Heart right ventricle (tissue), 16 donors: ENCODE measurements at regions not wholly inside any gene's neighbourhood (a gene's known extent, or its start where the extent isn't known, plus 50 kb on each side); places are given as distances from the start of the nearest gene placed in this dataset.
A peak's percentile ranks its signal among the peaks of the same experiment; 100 is the strongest.

Experiments
- ATAC-seq, 8 donors: fragments of 200-7000 bp; cut with Tn5 transposase; one replicate each; pipeline ENCODE4 v1.9.1; 2020; ENCODE audit warnings: mild to moderate bottlenecking in 8 of 8, moderate library complexity in 8 of 8, moderate number of reproducible peaks in 1 of 8
- DNase-seq, 2 donors: peaks; one replicate each; pipeline ENCODE4 v3.0.0-alpha.2; 2020
- H3K27ac ChIP-seq, 10 donors: fragments of 200-600 bp; sonication (generic) in 2 of 10; one replicate each; pipeline versions ENCODE4 v1.5.0 to v1.8.0; 2020 to 2022; ENCODE audit warnings: mild to moderate bottlenecking in 3 of 10
- H3K27me3 ChIP-seq, 7 donors: fragments of 200-600 bp; one replicate each; pipeline ENCODE4 v1.8.0; 2021 to 2022; ENCODE audit warnings: mild to moderate bottlenecking in 2 of 7
- H3K36me3 ChIP-seq, 9 donors: fragments of 200-600 bp; sonication (generic) in 1 of 9; one replicate each; pipeline versions ENCODE4 v1.5.0 to v1.8.0; 2020 to 2022; ENCODE audit warnings: mild to moderate bottlenecking in 2 of 9
- H3K4me1 ChIP-seq, 9 donors: fragments of 200-600 bp; sonication (generic) in 1 of 9; one replicate each; pipeline versions ENCODE4 v1.5.0 to v1.8.0; 2020 to 2022; ENCODE audit warnings: mild to moderate bottlenecking in 4 of 9
- H3K4me3 ChIP-seq, 10 donors: fragments of 200-600 bp; sonication (generic) in 2 of 10; one replicate each; pipeline versions ENCODE4 v1.5.0 to v1.8.0; 2020 to 2022; ENCODE audit warnings: mild to moderate bottlenecking in 7 of 10, moderate library complexity in 2 of 10
- H3K9me3 ChIP-seq, 11 donors: fragments of 200-600 bp in 10 of 11; sonication (generic) in 2 of 11; one replicate each; pipeline versions ENCODE4 v1.5.0 to v1.8.0; 2013 to 2022; ENCODE audit warnings: mild to moderate bottlenecking in 2 of 11, control low read depth in 1 of 11, moderate library complexity in 1 of 11
- CTCF ChIP-seq, 9 donors: fragments of 200-600 bp; sonication (generic) in 2 of 9; IDR thresholded peaks; one replicate each; pipeline versions ENCODE4 v1.5.0 to v1.8.0; 2021 to 2022; ENCODE audit warnings: antibody characterized with exemption in 9 of 9, mild to moderate bottlenecking in 5 of 9, moderate library complexity in 1 of 9
- WGBS, 2 donors: extraction: QIAGEN DNeasy Blood & Tissue Kit; methylation state at CpG; one replicate each; pipeline ENCODE4 v1.1.7; 2013; ENCODE audit warnings: inconsistent platforms in 1 of 2; 5-methylcytosine and 5-hydroxymethylcytosine counted together
- intact Hi-C, 10 donors: fragments of 100-400 bp; cut with DNase I; formaldehyde crosslinking; loops; one replicate each; pipeline versions ENCODE4 v1.11.1 to v1.14.2; 2022
- donor health status: Arrhythmogenic right ventricular cardiomyopathy.
- donor health status: ischemic (EF 13 %, LVEDD 7.1; RV severe dilation, severe dysfunction).
- donor health status: healthy with polysubstance abuse.
- donor health status: DM: no; HTN: yes; CAD: no.
- donor health status: DM: no; HTN: no; CAD: no.
- donor health status: ischemic (EF 25% LVEDD 6.9; RV normal size, moderate dysfunction).
- donor health status: ischemic (EF 25% LVEDD 5.7; RV mildly dilated, moderate dysfunction).
- donor health status: healthy.
- donor health status: DM: yes; HTN: yes; CAD: no.
- donor health status: Ischemic cardiomyopathy.
- donor health status: ischemic (EF 35%, LVEDD 5.7; RV mildly dilated, moderate dysfunction).
- donor health status: nonischemic (EF 11% LVEDD 7.7; RV severe dilation, severe dysfunction).
- donor health status: DM: yes; HTN: yes; CAD: no.
- donor health status: PGD.
- donor health status: ischemic (EF 29% LVEDD 5.4; RV normal size, mild dysfunction).
- donor health status: nonischemic (EF 23%, LVEDD 6.1; RV moderate dilation, normal function).

GRCh38 chr4:123250843-123251242 is 145.8 kb upstream of the SPRY1 start:
- intact Hi-C loops: loop anchor here in 2 of 10 donors (5.0 to 10.0 kb wide), 3 partner anchors 86 to 144 kb away; partner anchors contain the start of gene SPRY1 (in 1 of the 2)
- peaks cover 2 to 54% (median 44%) of the 10 kb centered on the region in 9 donors for H3K4me1 ChIP-seq
- no peak for TF ChIP-seq CTCF (IDR thresholded peaks at IDR 0.05)
- H3K27me3 ChIP-seq: no peaks in the 10 kb centered on the region
- H3K9me3 ChIP-seq: peaks cover 0 to 5% (median 0%) of the 10 kb centered on the region in 11 donors
- peak overlapping the region in 8 of 10 donors; percentile 1 to 71 (median 45) for H3K27ac ChIP-seq
- H3K36me3 ChIP-seq: no peaks in the 10 kb centered on the region
- no peak overlapping the region for H3K4me3 ChIP-seq
- peak; percentile 33 to 72 for DNase-seq
- peak; percentile 51 to 89 (median 81) for ATAC-seq

- Histone ChIP-seq H3K27me3 (no peaks in the 10 kb centered on the region), H3K36me3 (peaks cover 0 to 6% (median 0%) of the 10 kb centered on the region in 9 donors), H3K4me3 (no peak overlapping the region), H3K27ac (no peak overlapping the region), H3K4me1 (peaks cover 0 to 38% (median 25%) of the 10 kb centered on the region in 9 donors), H3K9me3 (peaks cover 0 to 5% (median 0%) of the 10 kb centered on the region in 11 donors)
- no peak for TF ChIP-seq CTCF (IDR thresholded peaks at IDR 0.05)
- no peak for DNase-seq
- intact Hi-C loops: loop anchor here in 1 of 10 donors (10.0 kb wide), 1 partner anchor 139 kb away; the partner anchor contains the start of gene SPRY1
- no peak for ATAC-seq
- WGBS, 2 donors: 93 to 95% methylated on average over 6 of the region's 6 CpGs
Observed at GRCh38 chr4:123255971-123256370, 140.6 kb upstream of the SPRY1 start.

GRCh38 chr4:123256901-123257300 is 139.7 kb upstream of the SPRY1 start:
- peaks cover 0 to 6% (median 0%) of the 10 kb centered on the region in 9 donors for H3K36me3 ChIP-seq
- H3K27me3 ChIP-seq: no peaks in the 10 kb centered on the region
- H3K27ac ChIP-seq: no peak overlapping the region
- no peak for DNase-seq
- no peak for TF ChIP-seq CTCF (IDR thresholded peaks at IDR 0.05)
- H3K4me1 ChIP-seq: peaks cover 0 to 34% (median 21%) of the 10 kb centered on the region in 9 donors
- H3K4me3 ChIP-seq: no peak overlapping the region
- intact Hi-C loops: loop anchor here in 1 of 10 donors (10.0 kb wide), 1 partner anchor 138 kb away; the partner anchor contains the start of gene SPRY1
- ATAC-seq: no peak
- 91% methylated on average over 4 of the region's 4 CpGs for WGBS, 2 donors
- H3K9me3 ChIP-seq: peaks cover 0 to 5% (median 0%) of the 10 kb centered on the region in 11 donors

- no peak for TF ChIP-seq CTCF (IDR thresholded peaks at IDR 0.05)
- no peak for DNase-seq
- Histone ChIP-seq H3K27ac (peak overlapping the region in 1 of 10 donors; percentile 52), H3K36me3 (peaks cover 0 to 6% (median 0%) of the 10 kb centered on the region in 9 donors), H3K4me1 (peaks cover 0 to 34% (median 21%) of the 10 kb centered on the region in 9 donors), H3K27me3 (no peaks in the 10 kb centered on the region), H3K4me3 (no peak overlapping the region), H3K9me3 (peaks cover 0 to 5% (median 0%) of the 10 kb centered on the region in 11 donors)
- WGBS, 2 donors: 44 to 56% methylated on average over 4 of the region's 4 CpGs
- intact Hi-C loops: loop anchor here in 1 of 10 donors (10.0 kb wide), 1 partner anchor 137 kb away; the partner anchor contains the start of gene SPRY1
- no peak for ATAC-seq
Observed at GRCh38 chr4:123257591-123257990, 139.0 kb upstream of the SPRY1 start.
